ENCODE measurements at regions not wholly inside any gene's neighbourhood (a gene's known extent, or its start where the extent isn't known, plus 50 kb on each side); places are given as distances from the start of the nearest gene placed in this dataset.
A peak's percentile ranks its signal among the peaks of the same experiment; 100 is the strongest.

- no peak for DNase-seq (ENCODE audit: low spot score)
These were observed 726.0 kb upstream of the ZNF385D start for GRCh38 chr3:22476976-22477375.

GRCh38 chr3:22485954-22486353, 717.2 kb upstream of the UBE2E2 start:
- no peak for DNase-seq (ENCODE audit: low spot score)

GRCh38 chr3:22490747-22491146, 712.4 kb upstream of the UBE2E2 start:
- DNase-seq (ENCODE audit: low spot score): no peak

- DNase-seq (ENCODE audit: low spot score): no peak
These were observed 711.8 kb upstream of the UBE2E2 start for GRCh38 chr3:22491344-22491743.

- no peak for DNase-seq (ENCODE audit: low spot score)
These were observed 710.8 kb upstream of the UBE2E2 start for GRCh38 chr3:22492342-22492741.

GRCh38 chr3:22495241-22495640, 707.9 kb upstream of the UBE2E2 start:
- no peak for DNase-seq (ENCODE audit: low spot score)

GRCh38 chr3:22495791-22496190, 707.3 kb upstream of the UBE2E2 start:
- no peak for DNase-seq (ENCODE audit: low spot score)

GRCh38 chr3:22496641-22497040, 706.5 kb upstream of the UBE2E2 start:
- no peak for DNase-seq (ENCODE audit: low spot score)

- DNase-seq (ENCODE audit: low spot score): no peak
These were observed 696.3 kb upstream of the UBE2E2 start for GRCh38 chr3:22506871-22507270.

GRCh38 chr3:22507709-22508108, 695.4 kb upstream of the UBE2E2 start:
- DNase-seq (ENCODE audit: low spot score): no peak

GRCh38 chr3:22523925-22524324, 679.2 kb upstream of the UBE2E2 start:
- no peak for DNase-seq (ENCODE audit: low spot score)

- no peak for DNase-seq (ENCODE audit: low spot score)
These were observed 676.8 kb upstream of the UBE2E2 start for GRCh38 chr3:22526266-22526837.

GRCh38 chr3:22536541-22536940, 666.6 kb upstream of the UBE2E2 start:
- DNase-seq (ENCODE audit: low spot score): no peak

GRCh38 chr3:22537560-22537959, 665.6 kb upstream of the UBE2E2 start:
- DNase-seq (ENCODE audit: low spot score): no peak

- no peak for DNase-seq (ENCODE audit: low spot score)
These were observed 660.8 kb upstream of the UBE2E2 start for GRCh38 chr3:22542311-22542710.

- no peak for DNase-seq (ENCODE audit: low spot score)
These were observed 647.2 kb upstream of the UBE2E2 start for GRCh38 chr3:22555753-22556435.

- DNase-seq (ENCODE audit: low spot score): no peak
These were observed 637.7 kb upstream of the UBE2E2 start for GRCh38 chr3:22565393-22565792.

- no peak for DNase-seq (ENCODE audit: low spot score)
These were observed 634.8 kb upstream of the UBE2E2 start for GRCh38 chr3:22568285-22568684.

- DNase-seq (ENCODE audit: low spot score): no peak
These were observed 633.6 kb upstream of the UBE2E2 start for GRCh38 chr3:22569570-22569969.

- no peak for DNase-seq (ENCODE audit: low spot score)
These were observed 622.1 kb upstream of the UBE2E2 start for GRCh38 chr3:22581007-22581406.

GRCh38 chr3:22582266-22582665, 620.9 kb upstream of the UBE2E2 start:
- no peak for DNase-seq (ENCODE audit: low spot score)

- DNase-seq (ENCODE audit: low spot score): peak; percentile 42
These were observed 617.6 kb upstream of the UBE2E2 start for GRCh38 chr3:22585504-22585903.

- peak; percentile 34 for DNase-seq (ENCODE audit: low spot score)
These were observed 617.2 kb upstream of the UBE2E2 start for GRCh38 chr3:22585911-22586310.

GRCh38 chr3:22587446-22587845, 615.7 kb upstream of the UBE2E2 start:
- DNase-seq (ENCODE audit: low spot score): peak; percentile 36
